GM12872 (cell line): ENCODE measurements at regions not wholly inside any gene's neighbourhood (a gene's known extent, or its start where the extent isn't known, plus 50 kb on each side); places are given as distances from the start of the nearest gene placed in this dataset.

ENCODE experiments used
- TF ChIP-seq, protein P1 (sequence below): IDR thresholded peaks from 3 replicates; pipeline ENCODE4 v1.5.1; 2011; ENCODE audit warnings: low read depth, mild to moderate bottlenecking, low read length, moderate library complexity; ENCODE audit not compliant: insufficient read depth

DNA sequence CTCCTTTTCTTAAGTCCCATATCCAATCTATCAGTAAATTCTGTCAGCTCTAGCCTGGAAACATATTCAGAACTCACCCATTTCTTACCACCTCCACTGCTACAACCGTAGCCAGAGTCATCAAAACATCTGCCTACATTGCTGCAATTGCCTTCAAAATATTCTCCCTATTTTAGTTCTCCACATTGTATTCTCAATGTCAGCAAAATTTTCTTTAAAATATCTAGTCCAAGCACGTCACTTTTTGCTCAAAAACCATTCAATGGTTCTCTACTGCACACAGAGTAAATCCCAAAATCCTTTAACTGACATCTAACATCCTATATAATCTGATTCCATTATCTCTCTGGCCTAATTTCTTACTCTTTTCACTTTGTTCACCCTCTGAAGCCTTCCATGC lies 68.5 kb upstream of the ERBB4 start:
- TF ChIP-seq, protein P1, sequence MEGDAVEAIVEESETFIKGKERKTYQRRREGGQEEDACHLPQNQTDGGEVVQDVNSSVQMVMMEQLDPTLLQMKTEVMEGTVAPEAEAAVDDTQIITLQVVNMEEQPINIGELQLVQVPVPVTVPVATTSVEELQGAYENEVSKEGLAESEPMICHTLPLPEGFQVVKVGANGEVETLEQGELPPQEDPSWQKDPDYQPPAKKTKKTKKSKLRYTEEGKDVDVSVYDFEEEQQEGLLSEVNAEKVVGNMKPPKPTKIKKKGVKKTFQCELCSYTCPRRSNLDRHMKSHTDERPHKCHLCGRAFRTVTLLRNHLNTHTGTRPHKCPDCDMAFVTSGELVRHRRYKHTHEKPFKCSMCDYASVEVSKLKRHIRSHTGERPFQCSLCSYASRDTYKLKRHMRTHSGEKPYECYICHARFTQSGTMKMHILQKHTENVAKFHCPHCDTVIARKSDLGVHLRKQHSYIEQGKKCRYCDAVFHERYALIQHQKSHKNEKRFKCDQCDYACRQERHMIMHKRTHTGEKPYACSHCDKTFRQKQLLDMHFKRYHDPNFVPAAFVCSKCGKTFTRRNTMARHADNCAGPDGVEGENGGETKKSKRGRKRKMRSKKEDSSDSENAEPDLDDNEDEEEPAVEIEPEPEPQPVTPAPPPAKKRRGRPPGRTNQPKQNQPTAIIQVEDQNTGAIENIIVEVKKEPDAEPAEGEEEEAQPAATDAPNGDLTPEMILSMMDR: no peak

DNA sequence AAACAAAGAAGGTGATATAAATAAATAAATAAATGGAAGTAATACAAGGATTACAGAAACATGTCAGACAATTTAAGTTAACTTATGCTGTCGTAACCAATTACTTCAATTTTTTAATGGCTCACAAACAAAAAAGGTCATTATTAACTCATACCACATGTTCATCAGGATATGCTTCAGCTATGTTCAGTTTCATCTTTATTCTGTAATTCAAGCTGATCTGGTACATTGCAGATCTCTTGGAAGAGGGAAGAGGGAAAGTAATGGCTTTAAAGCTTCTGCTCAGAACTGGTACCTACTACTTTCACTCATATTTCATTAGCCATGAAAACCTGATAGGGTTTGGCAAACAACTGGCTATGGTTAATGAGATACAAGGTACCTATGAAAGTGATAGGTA lies 67.6 kb upstream of the ERBB4 start:
- TF ChIP-seq, protein P1: no peak

GRCh38 chr2:212596688-212597087 lies 58.1 kb upstream of the ERBB4 start:
- TF ChIP-seq, protein P1: no peak

- TF ChIP-seq, protein P1: no peak
These were observed 57.7 kb upstream of the ERBB4 start for GRCh38 chr2:212596276-212596675.

DNA sequence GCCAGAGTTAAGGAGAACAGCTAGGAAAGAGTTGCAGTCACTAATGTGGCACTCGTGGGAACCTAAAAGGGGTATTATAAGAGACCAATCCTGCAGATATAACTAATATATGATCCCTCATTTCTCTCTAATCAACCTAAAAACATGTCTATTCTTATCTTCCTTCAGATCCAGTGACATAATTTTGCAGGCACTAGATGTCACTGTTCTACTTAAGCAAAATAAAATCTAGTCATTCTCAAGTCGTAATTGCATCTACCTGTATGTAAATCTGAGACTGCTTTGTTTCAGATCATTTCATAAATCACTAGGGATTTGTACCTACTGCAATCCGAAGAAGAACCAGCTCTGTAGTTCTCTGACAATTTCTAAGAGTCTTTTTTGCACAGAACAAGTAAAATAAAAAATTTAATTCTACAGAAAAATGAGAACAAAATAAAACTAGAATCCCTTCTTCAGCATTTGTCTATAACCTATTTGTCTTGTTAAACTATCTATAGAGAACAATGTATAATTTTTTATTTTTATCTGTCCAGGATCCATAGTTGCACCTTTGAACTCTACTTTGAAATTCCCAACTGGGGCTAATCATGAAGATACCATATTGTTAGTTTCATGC lies 56.5 kb upstream of the ERBB4 start:
- TF ChIP-seq, protein P1: peak; percentile 29; the same call in 2 of the 3 replicates

DNA sequence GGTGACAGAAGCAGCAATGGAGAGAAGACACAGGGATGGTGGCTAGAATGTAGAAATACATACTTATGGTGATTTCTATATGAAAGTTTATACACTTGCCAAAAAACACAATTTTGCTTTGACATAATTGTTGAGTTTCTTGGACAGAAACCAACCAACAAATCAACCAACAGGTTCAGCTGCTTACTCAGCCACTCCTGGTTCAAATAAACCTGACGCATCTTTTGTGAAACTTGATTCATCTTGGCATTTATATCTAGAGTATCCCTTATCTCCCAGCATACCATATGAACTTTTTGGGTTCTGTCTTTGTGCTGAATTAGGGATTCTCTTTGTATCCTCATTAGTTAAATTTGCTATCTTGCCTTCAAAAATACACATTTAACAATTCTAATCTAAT lies 54.1 kb upstream of the ERBB4 start:
- TF ChIP-seq, protein P1: no peak
